NCI-H524 treated with DMSO at 0.1 percent for 48 hours (cell line): ENCODE measurements at regions not wholly inside any gene's neighbourhood (a gene's known extent, or its start where the extent isn't known, plus 50 kb on each side); places are given as distances from the start of the nearest gene placed in this dataset.

Source experiments
- DNase-seq: peaks from one replicate; lab custom pipeline; 2025; lab: John Stamatoyannopoulos, UW

DNA sequence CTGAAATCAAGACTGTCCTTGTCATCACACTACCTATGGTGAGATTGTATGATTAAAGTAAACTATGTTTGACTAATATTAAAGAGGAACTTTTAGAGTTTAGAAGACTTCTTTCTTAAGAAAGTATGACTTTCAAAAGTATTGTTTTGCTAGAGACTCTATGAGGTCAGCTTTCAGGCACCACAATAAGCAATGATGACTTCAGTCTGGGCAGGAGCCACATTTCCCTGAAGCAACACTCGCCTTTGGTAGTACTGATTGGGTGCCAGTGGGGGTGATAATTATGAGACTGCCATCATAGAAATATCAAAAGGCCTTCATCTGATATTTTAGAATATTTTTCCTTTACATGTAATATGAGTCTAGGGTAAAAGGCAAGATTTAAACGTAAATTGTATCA lies 212.6 kb downstream of the DTHD1 start:
- no peak for DNase-seq

DNA sequence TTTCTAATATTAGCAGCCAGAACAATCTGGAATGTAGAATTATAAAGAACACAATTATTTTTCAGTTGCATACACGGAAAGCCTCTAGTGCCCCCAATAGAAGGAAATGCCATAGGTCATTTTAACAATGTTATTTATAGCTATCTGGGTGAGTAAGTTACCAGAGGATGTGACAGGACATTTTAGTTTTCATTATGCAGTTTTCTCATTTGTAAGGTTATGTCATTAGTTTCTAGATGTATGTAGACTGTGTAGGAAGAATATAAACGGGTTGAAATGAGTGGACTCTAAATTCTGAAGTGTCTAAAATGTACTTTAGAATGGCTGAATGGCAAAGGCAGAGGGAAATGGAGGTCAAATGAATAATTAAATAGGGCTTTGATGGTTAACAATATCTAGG lies 213.3 kb downstream of the DTHD1 start:
- DNase-seq = no peak

DNA sequence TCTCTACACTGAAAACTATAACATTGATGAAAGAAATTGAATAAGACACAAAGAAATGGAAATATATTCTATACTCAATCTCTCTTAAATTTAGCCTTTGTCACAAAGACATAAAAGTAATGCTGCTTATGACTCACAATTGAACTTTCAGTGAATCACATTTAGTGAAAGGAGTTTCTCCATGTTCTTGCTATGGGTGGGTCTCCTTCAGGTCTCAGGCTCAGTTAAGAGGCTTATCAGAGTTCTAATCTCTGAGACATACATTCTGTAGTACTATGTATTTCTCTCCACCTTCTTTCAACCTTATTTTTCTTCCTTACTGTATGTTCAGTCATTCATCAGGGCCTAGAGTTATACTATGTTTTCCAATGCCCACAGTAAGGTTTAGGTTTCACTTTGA lies 220.9 kb downstream of the DTHD1 start:
- no peak for DNase-seq

DNA sequence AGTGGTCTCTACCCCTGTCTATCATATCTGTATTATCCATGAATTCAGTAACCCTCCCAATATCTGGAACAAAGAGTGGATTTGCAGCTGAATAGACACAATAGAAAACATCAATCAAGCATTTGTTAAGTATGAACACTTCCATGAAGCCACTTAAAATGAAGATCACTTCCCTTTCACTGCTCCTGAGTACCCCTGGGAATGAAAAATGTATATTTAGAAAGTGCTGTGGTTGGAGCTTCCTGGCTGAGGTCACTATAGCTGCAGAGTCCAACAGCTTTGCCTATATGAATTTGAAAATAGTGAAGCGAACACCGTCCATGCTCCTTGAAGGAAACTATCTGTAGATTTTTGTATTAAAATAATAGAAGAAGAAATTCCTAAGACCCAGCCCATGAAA lies 227.0 kb downstream of the DTHD1 start:
- DNase-seq = no peak

DNA sequence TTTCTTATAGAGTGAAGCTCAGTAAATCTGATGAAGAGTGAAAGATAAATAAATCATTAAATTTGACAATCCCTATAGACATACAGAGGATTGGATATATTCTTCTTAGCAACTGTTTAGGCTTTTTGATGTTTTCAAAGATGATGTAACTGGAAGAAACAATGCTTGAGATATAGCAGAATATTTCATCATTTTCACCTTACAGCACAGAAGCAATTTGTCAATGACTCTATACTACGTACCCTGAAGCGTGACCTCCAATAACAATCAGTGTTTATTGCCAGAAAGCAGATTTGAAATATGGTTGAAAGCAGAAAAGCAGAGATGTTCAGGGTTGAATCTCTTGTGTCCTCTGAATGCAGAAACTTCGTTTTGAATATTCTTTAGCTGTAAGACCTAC lies 228.4 kb downstream of the DTHD1 start:
- DNase-seq = no peak

DNA sequence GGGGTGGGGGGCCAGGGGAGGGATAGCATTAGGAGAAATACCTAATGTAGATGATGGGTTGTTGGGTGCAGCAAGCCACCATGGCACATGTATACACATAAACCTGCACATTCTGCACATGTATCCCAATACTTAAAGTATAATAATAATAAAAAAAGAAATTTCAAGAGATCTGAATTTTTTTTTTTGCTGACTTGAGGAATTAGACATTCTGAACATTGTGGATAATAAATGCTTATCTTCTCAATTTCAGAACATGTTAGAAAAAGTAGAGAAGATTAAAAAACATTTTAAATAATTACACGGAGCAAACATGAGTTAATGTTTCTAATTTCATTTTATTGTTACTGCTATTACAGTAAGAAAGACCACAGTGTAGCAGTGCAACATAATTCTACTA lies 230.4 kb downstream of the DTHD1 start:
- DNase-seq = no peak

DNA sequence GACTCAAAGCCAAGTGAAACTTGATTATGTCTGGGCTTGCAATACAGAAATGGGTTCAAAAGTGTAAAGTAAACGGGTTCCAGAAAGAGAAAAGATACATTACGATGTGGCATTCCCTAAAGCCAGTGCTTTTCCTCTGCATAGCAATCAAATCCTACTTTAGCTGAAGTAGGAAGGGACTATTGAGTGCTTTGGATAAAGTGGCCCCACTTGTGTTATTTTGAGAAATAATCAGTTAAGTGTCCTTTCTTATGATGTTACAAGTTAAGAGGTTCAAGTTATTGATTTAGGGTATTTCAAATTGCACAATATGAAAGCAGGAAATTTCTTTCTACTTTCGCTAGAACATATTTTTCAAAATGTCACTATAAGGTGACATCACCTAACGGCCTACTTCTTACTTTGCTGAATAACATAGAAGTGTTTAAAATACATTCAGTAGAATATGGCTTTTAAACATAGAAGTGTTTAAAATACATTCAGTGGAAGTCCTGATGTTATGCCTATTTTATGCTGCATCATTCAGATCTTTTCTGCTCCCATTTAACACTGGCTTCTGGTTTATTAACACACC lies 235.2 kb downstream of the DTHD1 start:
- no peak for DNase-seq

DNA sequence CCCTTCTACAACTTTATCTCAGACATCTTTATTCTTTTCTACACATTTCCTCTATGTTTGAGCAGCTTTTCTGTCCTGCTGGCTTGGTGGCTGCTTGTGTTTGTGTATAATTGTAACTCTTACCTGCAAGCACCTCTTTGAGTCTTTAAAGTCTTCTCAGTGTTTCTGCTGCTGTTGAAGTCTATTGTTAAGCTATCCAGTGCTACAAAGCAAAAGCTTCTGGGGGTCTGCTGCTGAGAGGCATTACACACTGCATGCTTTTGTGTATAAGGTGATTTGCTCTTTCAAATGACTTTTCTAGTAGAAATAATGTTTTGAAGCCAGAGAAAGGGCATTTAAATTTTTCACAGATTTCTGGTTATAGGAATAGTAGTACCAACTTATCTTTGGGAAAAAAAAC lies 241.8 kb downstream of the DTHD1 start:
- DNase-seq = no peak

DNA sequence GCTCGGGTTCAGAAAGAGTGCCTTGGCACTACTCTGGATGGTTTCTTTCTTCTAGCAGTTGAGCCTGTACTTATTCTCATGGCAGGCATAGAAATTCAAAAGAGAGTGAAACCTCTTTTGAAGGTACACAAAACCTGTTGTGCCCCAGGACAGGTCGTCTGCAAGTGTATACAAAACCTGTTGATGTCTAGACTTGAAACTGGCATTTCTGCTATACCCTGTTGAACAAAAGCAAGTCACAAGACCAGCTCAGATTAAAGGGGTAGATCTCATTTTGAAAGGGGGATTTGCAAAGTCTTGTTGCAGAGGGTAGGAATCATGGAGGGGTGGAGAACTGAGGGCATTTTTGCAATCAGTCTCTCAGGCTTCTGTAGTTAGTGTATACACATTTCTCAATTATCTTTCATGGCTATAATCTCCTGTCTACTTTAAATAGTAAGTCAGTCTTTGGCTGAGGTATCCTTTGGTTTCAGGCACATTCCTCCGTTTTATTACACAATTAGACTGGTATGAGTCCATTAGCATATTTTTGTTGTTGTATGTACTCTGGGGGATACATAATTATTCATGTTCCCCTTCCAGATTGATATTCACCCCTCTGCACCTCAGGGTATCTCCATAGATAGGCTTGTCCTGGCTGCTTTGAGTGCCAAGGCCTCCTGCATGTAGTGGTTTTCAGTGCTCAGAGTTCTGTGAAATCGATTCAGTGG lies 251.4 kb downstream of the DTHD1 start:
- no peak for DNase-seq

DNA sequence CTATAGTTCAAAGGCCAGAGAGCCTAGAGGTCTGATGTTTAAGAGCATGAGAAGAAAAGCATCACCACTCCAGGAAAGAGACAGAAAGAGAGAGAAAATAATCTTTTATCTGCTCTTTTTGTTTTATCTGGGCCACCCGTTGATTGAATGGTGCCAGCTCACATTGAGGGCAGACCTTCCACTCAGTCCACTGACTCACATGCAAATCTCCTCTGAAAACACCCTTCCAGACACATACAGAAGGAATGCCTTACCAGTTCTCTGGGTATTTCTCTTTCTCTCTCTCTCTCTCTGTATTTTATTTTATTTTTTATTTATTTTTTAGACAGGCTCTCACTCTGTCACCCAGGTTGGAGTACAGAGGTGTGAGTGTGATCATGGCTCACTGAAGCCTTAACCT lies 252.5 kb downstream of the DTHD1 start:
- DNase-seq = no peak

DNA sequence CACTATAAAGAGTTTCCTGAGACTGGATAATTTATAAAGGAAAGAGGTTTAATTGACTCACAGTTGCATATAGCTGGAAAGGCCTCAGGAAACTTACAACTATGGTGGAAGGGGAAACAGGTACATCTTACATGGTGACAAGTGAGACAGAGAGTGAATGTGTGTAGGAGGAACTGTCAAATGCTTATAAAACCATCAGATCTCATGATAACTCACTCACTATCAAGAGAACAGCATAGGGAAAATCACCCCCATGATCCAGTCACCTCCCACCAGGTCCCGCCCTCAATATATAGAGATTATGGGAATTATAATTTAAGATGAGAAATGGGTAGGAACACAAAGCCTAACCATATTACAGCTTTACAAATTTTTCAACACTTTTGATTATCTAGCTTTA lies 266.0 kb downstream of the DTHD1 start:
- no peak for DNase-seq

DNA sequence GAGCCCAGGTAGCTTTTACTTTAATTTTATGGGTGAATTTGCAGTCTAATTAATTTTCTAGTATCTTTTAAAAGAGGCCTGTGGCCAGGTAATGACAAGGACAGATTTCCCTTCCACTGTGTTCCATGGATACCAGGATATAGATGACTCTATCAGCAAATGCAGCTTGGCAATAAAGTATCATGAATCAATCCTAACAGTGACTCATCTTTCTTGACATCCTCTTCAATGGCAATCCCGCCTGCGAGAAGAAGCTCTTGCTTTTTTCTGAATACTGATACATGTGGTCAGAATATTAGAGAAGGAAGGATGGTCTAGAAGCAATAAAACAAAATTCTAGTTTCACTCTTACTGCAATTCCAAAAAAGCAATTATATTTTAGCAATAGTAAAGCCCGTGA lies 267.8 kb downstream of the DTHD1 start:
- DNase-seq = no peak

DNA sequence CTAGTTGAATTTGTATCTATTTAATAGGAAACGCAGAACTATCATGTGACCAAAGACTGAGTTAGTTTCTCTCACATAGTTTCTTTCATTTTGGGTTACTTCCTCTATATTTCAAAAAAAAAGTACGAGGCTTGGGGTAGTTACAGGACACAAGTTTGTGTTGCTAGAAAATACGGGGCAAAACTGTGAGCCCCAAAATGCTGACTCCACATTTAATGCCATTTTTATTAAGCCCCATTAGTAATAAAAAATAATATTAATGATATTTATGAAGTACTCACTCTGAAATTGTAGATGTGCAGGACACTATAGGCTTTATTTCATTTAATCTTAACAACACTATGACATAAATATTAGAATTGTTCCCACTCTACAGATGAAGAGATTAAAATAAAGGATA lies 268.6 kb downstream of the DTHD1 start:
- no peak for DNase-seq

DNA sequence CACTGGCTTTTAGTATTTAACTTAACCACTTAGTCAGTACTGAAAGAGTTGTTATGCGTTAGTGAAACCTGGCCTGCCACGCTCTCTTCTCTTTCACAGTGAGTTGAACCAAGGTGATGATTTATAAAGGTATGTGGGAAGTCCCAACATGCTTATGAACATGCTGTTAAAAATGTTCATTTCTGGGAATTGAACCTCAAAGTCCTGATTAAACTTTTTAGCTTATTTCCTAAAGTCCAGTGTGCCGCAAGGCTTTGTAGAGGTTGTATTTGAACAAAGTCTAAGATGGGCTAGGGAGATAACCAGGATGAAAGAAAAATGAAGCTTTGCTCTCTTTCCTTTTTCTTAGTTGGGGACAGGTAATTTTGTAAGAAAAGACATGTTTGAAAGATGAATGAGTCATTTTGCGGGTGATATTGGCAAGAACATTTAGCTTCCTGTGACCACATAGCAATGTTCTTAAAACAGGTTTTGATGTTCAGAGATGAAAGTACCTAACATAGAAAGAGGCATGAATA lies 270.3 kb downstream of the DTHD1 start:
- DNase-seq = no peak

DNA sequence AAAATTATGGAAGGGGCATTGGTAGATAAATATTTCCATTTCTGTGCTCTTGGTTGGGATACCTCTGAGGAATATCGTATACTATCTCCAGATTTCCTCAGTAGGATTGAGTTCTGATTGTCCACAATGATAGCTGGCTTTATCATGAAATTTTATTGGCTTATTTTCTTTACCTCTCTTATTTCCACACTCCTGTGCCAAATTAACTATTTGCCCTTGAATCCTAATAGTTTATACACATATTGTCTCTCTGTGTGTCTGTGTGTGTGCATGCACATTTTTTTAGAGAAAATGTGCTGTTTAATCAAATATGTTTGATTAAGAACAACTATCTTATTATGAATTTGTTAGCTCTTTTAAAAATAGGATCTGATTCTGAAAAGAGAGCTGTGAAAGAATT lies 271.6 kb downstream of the DTHD1 start:
- no peak for DNase-seq

DNA sequence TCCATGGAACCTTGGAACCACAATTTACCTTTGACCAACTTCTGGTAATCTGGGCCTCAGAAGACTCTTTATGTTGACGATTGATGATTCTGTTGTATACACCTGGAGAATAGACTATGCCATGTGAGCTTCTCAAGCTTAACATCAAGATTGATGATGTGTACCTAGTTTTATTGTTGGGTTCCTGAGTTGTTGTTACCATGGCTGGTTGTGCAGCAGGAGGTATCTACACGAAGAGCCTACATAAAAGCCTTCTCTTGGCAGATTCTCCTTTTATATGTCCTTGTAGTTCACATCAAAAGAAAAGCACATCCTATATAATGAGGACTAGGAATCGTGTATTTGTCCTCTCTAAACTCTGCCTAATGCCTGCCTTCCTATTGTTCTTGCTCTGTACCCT lies 272.0 kb downstream of the DTHD1 start:
- DNase-seq = no peak

DNA sequence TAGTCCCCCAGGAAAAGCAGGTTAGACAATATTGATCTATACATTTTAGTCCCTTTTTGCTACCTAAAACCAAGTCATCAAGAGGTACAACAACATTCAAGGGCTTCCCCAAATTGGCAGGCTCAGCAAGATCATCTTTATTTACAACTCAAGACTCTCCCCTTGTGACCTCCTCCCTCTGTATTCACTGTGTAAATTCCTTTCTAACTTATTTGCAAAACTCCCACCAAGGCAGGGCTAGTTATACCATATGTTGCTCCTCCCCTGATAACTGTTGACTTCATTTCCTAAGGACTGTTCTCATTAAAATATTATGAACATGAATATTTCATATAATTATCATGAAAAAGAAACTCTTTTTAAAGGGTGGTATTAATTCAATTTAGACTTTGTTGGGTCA lies 275.6 kb downstream of the DTHD1 start:
- DNase-seq = no peak

DNA sequence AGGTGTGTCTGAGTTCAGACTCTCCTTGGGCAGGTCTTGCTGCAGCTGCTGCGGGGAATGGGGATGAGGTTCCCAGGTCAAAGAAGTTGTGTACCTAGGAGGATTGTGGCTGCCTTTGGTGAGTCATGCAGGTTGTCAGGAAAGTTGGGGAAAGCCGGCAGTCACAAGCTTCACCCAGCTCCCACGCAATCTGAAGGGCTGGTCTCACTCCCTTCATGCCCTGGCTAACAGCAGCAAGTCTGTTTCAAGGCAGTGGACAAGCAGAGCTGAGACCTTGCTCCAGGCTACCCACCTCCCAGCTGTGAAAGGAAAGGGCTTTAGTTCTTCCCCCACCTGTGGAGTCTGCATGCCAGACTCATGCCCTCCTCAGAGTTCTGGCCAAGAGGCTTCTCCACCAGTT lies 287.2 kb downstream of the DTHD1 start:
- no peak for DNase-seq

DNA sequence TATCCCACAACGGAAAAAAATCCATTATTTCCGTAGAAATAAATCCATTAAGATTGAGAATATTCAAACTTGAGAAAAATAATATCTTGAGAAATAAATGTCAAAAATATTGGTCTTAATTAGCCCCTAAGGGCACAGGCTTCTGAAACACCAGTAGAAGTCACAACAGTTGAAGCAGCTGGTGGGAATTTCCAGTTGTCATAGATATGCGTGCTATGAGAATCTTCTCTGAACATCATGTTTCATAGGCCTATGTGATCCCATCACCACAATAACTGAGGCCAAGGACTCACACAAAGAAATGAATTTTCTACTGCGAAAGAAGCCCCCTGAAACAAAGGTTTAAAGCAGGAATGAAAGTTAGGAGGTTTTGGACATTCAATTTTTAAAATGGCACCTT lies 292.0 kb downstream of the DTHD1 start:
- no peak for DNase-seq

DNA sequence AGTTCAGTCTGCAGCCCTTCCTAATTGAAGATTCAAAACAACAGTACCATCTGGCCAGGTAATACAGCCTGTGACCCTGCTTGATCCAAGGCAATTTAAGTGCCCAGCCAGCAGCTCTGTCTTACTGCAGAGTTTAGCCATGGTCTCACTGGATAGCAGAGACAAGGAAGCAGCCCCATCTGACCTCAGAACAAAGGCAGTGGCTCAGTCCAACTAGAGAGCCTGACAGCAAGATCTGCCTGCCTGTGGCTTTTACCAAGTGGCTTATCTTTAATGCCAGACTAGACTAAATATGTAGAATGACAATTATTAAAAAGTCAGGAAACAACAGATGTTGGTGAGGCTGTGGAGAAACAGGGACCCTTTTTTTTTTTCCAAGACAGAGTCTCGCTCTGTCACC lies 293.4 kb downstream of the DTHD1 start:
- DNase-seq = no peak

DNA sequence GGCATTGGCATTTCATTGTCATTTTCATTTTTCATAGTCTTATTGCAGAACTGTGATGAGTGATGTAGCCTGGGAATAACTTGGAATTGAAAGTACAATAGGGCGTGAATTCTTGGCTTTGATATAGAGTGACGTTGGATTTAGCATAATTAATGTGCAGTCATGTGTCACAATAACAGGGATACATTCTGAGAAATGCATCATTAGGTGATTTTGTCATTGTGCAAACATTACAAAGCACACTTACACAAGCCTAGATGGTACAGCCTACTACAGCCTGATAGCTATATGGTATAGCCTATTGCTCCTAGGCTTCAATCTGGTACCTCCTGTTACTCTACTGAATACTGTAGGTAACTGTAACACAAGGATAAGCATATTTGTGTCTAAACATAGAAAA lies 300.8 kb downstream of the DTHD1 start:
- DNase-seq = no peak

DNA sequence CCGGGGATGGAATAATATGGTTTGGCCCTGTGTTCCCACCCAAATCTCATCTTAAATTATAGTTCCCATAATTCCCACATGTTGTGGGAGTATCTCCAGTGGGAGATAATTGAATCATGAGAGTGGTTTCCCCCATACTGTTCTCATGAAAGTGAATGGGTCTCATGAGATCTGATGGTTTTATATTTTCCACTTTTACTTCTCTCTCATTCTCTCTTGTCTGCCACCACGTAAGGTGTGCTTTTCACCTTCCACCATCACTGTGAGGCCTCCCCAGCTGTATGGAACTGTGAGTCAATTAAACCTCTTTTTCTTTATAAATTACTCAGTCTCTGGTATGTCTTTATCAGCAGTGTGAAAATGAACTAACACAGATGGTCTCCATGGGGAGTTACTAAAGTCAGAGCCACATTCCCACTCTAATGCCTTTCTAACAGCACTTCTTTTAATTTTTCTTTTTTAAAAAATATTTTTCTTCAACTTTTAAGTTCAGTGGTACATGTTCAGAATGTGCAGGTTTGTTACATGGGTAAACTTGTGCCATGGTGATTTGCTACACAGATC lies 306.6 kb downstream of the DTHD1 start:
- DNase-seq = no peak

DNA sequence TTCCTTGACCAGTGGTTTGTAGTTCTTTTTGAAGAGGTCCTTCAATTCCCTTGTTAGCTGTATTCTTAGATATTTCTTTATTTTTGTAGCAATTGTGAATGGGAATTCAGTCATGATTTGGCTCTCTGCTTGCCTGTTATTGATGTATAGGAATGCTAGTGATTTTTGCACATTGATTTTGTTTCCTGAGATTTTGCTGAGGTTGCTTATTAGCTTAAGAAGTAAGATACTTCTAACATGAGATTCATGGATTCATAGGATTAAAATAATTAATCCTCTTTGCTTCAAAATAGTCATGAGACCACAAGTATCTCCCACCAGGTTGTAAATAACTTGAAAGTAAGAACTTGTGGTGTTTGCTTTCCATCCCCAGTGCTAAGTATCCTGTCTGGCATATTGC lies 308.9 kb downstream of the DTHD1 start:
- no peak for DNase-seq
